ENCODE measurements at regions not wholly inside any gene's neighbourhood (a gene's known extent, or its start where the extent isn't known, plus 50 kb on each side); places are given as distances from the start of the nearest gene placed in this dataset.

DNA sequence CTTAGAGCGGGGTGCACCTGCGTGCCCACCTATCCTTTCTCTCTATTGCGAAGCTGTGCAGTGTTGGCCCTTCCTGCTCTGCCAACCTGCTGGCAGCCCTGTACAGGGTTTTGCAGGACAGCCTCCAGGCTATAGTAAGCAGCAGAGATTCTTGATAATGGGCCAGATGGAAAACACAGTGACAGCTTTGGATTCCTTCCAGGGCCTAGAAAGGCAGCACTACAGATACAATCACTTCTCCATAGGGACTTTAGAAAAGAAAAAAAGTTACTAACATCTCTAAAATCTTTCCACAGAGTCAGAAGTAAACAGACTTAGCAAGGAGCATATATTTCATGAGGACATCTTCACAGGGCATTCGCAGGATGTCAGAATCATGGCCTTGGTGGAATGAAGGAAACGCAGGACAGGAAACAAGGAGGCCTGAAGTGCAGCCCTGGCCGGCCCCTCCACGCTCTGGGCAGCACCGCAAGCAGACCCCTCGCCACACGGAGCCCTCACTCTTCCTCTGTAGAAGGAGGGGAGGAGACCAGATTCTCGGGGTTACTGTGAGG lies 172.1 kb upstream of the GAS1 start:
- peak; percentile 94 for DNase-seq (ENCODE audit: low read depth)
- H3K4me3 ChIP-seq (ENCODE audit: low read depth, low read length), result no peak overlapping the region
- TF ChIP-seq CTCF (IDR thresholded peaks at IDR 0.05; ENCODE audit: control insufficient read depth, extremely low read depth, insufficient read depth), result no peak

DNA sequence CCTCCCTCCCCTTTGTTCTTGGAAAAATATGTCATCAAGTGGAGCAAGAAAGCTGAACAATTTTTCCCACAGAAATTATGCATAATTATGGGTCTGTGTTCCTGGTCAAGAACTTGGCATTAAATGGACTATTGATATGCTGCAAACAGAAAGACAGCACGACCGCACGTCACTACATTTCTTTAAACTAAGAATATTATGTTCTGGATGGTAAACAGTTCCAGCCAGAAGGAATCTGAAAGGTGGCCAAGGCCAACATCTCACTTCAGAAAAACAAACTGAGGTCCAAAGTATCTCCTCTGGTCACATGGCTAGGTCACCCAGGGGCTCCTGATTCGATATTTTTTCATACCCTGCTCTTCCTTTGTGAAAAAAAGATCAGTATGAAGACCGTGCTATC lies 173.3 kb upstream of the GAS1 start:
- peak; percentile 84 for DNase-seq (ENCODE audit: low read depth)
- H3K4me3 ChIP-seq (ENCODE audit: low read depth, low read length), result no peak overlapping the region
- TF ChIP-seq CTCF (IDR thresholded peaks at IDR 0.05; ENCODE audit: control insufficient read depth, extremely low read depth, insufficient read depth), result no peak

DNA sequence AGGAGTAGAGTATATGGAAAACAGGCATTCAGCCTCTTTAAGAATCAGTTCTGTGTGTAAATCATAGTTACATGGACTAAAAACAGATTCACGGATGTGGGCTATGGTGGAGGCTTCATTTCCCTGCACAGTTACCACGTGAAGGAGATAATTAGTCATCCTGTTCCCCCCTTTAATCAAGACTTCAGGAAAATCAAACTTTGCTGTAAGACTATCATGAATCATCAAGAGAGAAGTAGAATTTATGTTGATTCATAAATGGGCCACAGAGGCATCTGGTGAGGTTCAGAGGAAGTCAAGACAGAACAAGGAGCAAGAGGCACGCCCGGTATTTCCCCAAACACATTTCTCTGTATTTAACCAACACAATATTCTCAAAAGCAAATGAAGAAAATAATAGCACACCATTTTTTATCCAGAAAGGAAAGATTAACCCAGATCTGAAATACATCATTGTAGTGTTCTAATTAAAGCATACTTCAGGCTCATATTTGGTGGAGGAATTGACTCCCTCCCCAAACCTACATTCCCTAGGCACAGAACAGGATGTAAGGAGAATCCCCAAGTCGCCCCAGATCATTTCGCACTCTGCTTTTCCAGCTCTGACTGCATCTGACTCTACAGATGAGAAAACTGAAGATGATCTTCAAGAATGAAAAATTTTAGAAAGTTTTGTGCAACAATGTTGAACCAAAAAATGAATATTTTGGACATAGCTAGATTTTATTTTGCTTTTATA lies 175.8 kb upstream of the GAS1 start:
- H3K4me3 ChIP-seq (ENCODE audit: low read depth, low read length), result no peak overlapping the region

DNA sequence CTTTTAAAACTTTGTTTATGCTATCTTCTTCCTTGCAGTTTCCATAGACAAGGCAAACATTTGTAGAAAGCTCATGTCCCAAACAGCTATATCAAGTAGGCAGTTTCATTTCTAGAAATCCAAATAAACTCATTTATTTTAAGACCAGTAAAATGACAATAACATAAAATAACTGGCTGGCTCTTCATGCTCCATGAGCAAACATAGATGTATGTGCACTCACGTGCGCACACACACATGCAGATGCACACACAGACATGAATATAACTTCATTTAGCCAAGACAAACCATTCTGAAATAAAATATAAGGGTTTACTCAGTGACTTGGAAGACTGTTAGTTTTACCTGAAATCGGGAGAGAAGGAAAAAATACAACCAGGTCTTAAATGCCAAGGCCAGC lies 176.5 kb upstream of the GAS1 start:
- TF ChIP-seq CTCF (IDR thresholded peaks at IDR 0.05; ENCODE audit: control insufficient read depth, extremely low read depth, insufficient read depth), result no peak
- H3K4me3 ChIP-seq (ENCODE audit: low read depth, low read length), result no peak overlapping the region
- DNase-seq (ENCODE audit: low read depth), result peak; percentile 63

More for the DNA sequence above, 175.8 kb upstream of the GAS1 start:
- no peak for TF ChIP-seq CTCF (IDR thresholded peaks at IDR 0.05; ENCODE audit: control insufficient read depth, extremely low read depth, insufficient read depth)
- DNase-seq (ENCODE audit: low read depth), result no peak

- no peak for TF ChIP-seq CTCF (IDR thresholded peaks at IDR 0.05; ENCODE audit: control insufficient read depth, extremely low read depth, insufficient read depth)
- H3K4me3 ChIP-seq (ENCODE audit: low read depth, low read length), result no peak overlapping the region
- DNase-seq (ENCODE audit: low read depth), result no peak
Observed at GRCh38 chr9:87125819-87126218, 178.5 kb upstream of the GAS1 start.

- no peak for TF ChIP-seq CTCF (IDR thresholded peaks at IDR 0.05; ENCODE audit: control insufficient read depth, extremely low read depth, insufficient read depth)
- no peak overlapping the region for H3K4me3 ChIP-seq (ENCODE audit: low read depth, low read length)
- DNase-seq (ENCODE audit: low read depth), result no peak
Observed at GRCh38 chr9:87127543-87127942, 180.2 kb upstream of the GAS1 start.
